Naive thymus-derived CD8-positive, alpha-beta T cell (primary cell): ENCODE measurements at regions not wholly inside any gene's neighbourhood (a gene's known extent, or its start where the extent isn't known, plus 50 kb on each side); places are given as distances from the start of the nearest gene placed in this dataset.

Experiments
- ATAC-seq, 2 donors: fragments of 150-1000 bp; cut with Tn5 transposase in 1 of 2; sonication (Bioruptor Pico), chemical (Tn5 transposase) in 1 of 2; 1 replicate in 1 of 2; 2 replicates in 1 of 2; pipeline ENCODE4 v1.10.0; 2021; ENCODE audit warnings: mild to moderate bottlenecking in 2 of 2, moderate library complexity in 2 of 2
- POLR2A ChIA-PET: fragments of 350-600 bp; sonication (Branson Sonifier 250); formaldehyde crosslinking; loops from one replicate; lab custom pipeline; 2021; ENCODE audit warnings: antibody characterized with exemption; lab: Charles Lee
- DNase-seq, 10 donors: peaks; one replicate each; pipeline versions ENCODE4 v3.0.0 to v3.0.0-alpha.2; 2020 to 2022
- H3K27ac Mint-ChIP-seq, 10 donors: one replicate each; pipeline ENCODE4 v1.8.0; 2020 to 2022; ENCODE audit warnings: mild to moderate bottlenecking in 10 of 10, mixed read lengths in 10 of 10, moderate library complexity in 4 of 10, inconsistent platforms in 1 of 10
- H3K27me3 Mint-ChIP-seq, 5 donors: one replicate each; pipeline ENCODE4 v1.8.0; 2021 to 2022; ENCODE audit warnings: mixed read lengths in 5 of 5
- H3K36me3 Mint-ChIP-seq, 3 donors: one replicate each; pipeline ENCODE4 v1.8.0; 2020 to 2022; ENCODE audit warnings: mixed read lengths in 3 of 3, mild to moderate bottlenecking in 2 of 3, inconsistent platforms in 1 of 3
- H3K4me1 Mint-ChIP-seq, 4 donors: one replicate each; pipeline ENCODE4 v1.8.0; 2021 to 2022; ENCODE audit warnings: mixed read lengths in 4 of 4
- H3K4me3 Mint-ChIP-seq, 10 donors: one replicate each; pipeline ENCODE4 v1.8.0; 2020 to 2022; ENCODE audit warnings: mild to moderate bottlenecking in 10 of 10, mixed read lengths in 10 of 10, moderate library complexity in 6 of 10, inconsistent platforms in 1 of 10
- H3K9me3 Mint-ChIP-seq, 9 donors: one replicate each; pipeline ENCODE4 v1.8.0; 2020 to 2022; ENCODE audit warnings: mixed read lengths in 9 of 9, mild to moderate bottlenecking in 3 of 9, inconsistent platforms in 1 of 9, moderate library complexity in 1 of 9

DNA sequence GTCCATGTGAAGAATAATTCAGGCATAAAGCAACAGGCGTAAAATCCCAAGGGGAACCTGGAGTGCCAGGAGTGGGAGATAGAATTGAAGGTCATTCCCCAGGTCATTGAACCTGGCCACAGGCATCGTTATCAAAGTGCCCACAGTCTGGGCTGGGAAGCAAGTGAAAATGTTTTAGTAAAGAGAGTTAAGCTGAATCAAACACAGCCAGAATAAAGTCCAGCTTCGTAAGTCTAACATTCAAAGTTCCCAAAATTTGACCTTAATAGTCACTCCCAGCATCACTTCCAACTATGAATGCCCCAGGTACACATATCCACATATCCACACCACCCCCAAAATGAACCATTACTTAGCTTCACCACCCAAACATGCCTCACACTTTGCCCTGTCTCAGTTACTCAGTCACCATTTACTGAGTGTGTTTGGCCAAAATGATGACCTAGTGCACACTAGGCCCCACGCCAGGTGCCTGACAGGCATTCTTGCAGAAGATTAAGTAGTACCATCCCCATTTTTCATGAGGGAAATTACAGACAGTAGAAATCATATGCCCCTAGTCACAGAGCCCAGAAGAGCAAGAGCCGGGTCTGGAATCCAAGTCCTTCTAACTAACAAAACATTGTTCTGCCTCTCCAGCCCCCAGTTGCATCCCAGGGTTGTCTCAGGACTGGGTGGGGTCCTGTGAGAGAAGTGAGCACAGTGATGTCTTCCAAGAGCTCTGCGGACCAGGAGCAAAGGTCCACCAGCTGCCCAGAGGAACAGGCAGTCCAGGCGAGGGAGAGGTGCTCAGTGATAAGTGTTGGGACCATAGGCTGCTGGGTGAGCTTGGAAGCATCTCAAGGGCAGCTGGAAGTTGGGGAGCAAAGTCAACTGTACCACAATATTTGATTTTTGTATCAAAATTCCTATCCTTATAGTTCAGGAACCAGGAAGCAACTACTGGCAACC lies 65.2 kb upstream of the MYCN start:
- peaks cover 0 to 23% (median 6%) of the 10 kb centered on the region in 5 donors for H3K27me3 Mint-ChIP-seq
- H3K9me3 Mint-ChIP-seq, result peaks cover 0 to 14% (median 8%) of the 10 kb centered on the region in 9 donors
- POLR2A ChIA-PET, result no interaction called here
- H3K27ac Mint-ChIP-seq, result no peak overlapping the region
- no peak for DNase-seq
- no peak overlapping the region for H3K4me3 Mint-ChIP-seq
- peaks cover 0 to 6% (median 0%) of the 10 kb centered on the region in 3 donors for H3K36me3 Mint-ChIP-seq
- no peak for ATAC-seq
- no peaks in the 10 kb centered on the region for H3K4me1 Mint-ChIP-seq

GRCh38 chr2:15875969-15876705 lies 64.2 kb upstream of the MYCN start:
- POLR2A ChIA-PET, result no interaction called here
- Mint-ChIP-seq H3K27me3 (peaks cover 0 to 23% (median 8%) of the 10 kb centered on the region in 5 donors), H3K27ac (no peak overlapping the region), H3K9me3 (peaks cover 0 to 18% (median 8%) of the 10 kb centered on the region in 9 donors), H3K36me3 (peaks cover 0 to 6% (median 0%) of the 10 kb centered on the region in 3 donors), H3K4me3 (no peak overlapping the region), H3K4me1 (no peaks in the 10 kb centered on the region)
- no peak for ATAC-seq
- no peak for DNase-seq

DNA sequence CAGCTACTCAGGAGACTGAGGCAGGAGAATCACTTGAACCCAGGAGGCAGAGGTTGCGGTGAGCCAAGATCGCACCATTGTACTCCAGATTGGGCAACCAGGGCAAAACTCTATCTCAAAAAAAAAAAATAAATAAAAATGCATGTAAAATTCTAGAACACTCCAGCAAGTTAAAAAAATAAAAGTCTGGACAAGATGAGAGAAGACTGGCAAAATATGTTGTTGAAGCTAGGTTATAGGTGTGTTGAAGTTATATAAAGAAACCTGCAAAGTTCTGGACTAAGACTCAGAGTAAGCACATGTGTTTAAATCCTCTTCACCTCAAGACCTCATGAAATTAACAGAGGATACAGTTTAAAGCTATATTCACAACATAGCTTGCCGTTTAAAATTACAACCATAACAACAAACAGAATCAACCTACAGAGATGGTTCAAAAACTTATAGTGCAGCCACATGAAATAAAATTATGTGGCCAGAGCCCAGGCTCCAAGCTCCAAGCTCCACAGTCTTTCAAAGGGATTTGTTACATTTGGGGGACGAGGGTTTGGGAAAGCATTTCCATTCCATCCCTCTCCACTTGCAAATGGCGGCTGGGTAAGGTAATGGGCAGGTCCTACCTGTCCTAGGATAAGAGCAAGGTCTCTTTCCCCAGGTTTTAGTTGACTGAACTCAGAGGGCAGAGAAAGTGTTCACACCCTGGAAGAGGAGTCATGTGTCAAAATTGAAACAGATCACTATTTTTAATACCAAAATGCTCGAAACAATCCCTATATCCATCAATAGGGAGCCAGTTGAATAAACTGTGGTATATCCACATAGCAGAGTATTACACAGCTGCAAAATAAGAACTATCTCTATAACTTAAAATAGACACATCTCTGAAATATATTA lies 59.9 kb upstream of the MYCN start:
- POLR2A ChIA-PET, result no interaction called here
- DNase-seq (no peak), ATAC-seq (no peak)
- H3K9me3 Mint-ChIP-seq, result peaks cover 0 to 18% (median 8%) of the 10 kb centered on the region in 9 donors
- peaks cover 0 to 6% (median 0%) of the 10 kb centered on the region in 3 donors for H3K36me3 Mint-ChIP-seq
- no peak overlapping the region for H3K27ac Mint-ChIP-seq
- H3K4me1 Mint-ChIP-seq, result no peaks in the 10 kb centered on the region
- no peak overlapping the region for H3K4me3 Mint-ChIP-seq
- peaks cover 0 to 3% (median under 1%) of the 10 kb centered on the region in 5 donors for H3K27me3 Mint-ChIP-seq

GRCh38 chr2:15881120-15881433 lies 59.3 kb upstream of the MYCN start:
- Mint-ChIP-seq H3K27ac (no peak overlapping the region), H3K4me1 (no peaks in the 10 kb centered on the region), H3K27me3 (peaks cover 0 to 3% (median 0%) of the 10 kb centered on the region in 5 donors), H3K9me3 (peaks cover 0 to 18% (median 8%) of the 10 kb centered on the region in 9 donors), H3K4me3 (no peak overlapping the region), H3K36me3 (peaks cover 0 to 6% (median 0%) of the 10 kb centered on the region in 3 donors)
- DNase-seq (no peak), ATAC-seq (no peak)
- POLR2A ChIA-PET, result no interaction called here

- H3K27me3 Mint-ChIP-seq, result peaks cover 0 to 3% (median 0%) of the 10 kb centered on the region in 5 donors
- H3K27ac Mint-ChIP-seq, result no peak overlapping the region
- H3K9me3 Mint-ChIP-seq, result peaks cover 0 to 13% (median 3%) of the 10 kb centered on the region in 9 donors
- no peak for ATAC-seq
- H3K4me3 Mint-ChIP-seq, result no peak overlapping the region
- no peak for DNase-seq
- no peaks in the 10 kb centered on the region for H3K4me1 Mint-ChIP-seq
- POLR2A ChIA-PET, result no interaction called here
- H3K36me3 Mint-ChIP-seq, result peaks cover 0 to 3% (median 0%) of the 10 kb centered on the region in 3 donors
Observed at GRCh38 chr2:15881676-15882075, 58.7 kb upstream of the MYCN start.

DNA sequence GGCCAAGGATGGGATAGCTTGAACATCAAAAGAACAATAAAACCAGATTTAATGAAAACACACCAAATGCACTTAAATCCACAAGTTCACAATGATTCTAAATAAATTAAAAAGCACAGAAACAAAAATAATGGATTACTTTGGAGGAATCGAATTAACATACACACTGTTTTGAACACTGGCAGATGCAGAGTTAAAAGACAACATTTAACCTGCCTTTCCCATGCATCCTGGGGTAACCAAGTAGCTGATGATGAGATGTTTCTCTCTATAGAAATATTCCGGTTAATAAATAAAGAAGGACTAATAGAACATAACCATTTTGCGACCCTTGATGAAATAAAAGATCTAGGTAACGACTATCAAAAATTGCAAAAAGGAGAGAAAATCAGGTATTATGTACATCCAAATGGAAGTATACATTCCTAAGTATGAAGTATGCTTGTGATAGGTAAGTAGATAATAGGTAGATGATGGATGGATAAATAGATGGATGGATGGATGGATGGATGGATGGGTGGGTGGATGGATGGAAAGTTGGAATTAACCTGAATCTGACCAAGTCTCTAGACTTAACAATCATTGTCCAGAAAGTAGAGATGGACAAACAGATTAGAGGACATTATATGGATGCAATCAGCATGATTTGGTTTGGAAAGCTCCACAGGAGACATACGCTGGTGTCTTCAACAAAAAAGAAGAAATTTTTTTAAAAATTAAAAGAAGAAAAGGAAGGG lies 57.4 kb upstream of the MYCN start:
- no peak for DNase-seq
- H3K9me3 Mint-ChIP-seq, result peaks cover 0 to 5% (median 0%) of the 10 kb centered on the region in 9 donors
- H3K36me3 Mint-ChIP-seq, result no peaks in the 10 kb centered on the region
- H3K27ac Mint-ChIP-seq, result no peak overlapping the region
- POLR2A ChIA-PET, result interaction anchor here (0.7 kb wide), 1 partner anchor 797 kb away, joined by 4 read pairs; no protein-coding TSS in a partner anchor
- peaks cover 0 to 3% (median 0%) of the 10 kb centered on the region in 5 donors for H3K27me3 Mint-ChIP-seq
- no peak overlapping the region for H3K4me3 Mint-ChIP-seq
- no peaks in the 10 kb centered on the region for H3K4me1 Mint-ChIP-seq
- no peak for ATAC-seq

DNA sequence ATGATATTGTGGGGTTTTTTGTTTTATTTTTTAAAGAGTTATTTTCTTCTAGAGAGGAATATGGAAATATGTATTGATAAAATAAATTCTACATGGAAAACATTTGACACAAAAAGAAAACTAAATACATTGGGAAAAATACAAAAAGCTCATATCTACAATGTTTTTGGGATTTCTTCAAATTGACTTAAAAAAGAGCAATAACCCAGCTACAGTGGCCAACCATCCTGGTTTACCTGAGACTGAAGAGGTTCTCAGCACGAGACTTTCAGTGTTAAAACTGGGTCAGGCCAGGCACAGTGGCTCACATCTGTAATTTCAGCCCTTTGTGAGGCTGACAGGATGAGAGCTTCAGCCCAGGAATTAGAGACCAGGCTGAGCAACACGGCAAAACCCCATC lies 56.7 kb upstream of the MYCN start:
- no peak overlapping the region for H3K4me3 Mint-ChIP-seq
- no peaks in the 10 kb centered on the region for H3K4me1 Mint-ChIP-seq
- peaks cover 0 to 6% (median 2%) of the 10 kb centered on the region in 5 donors for H3K27me3 Mint-ChIP-seq
- no peak overlapping the region for H3K27ac Mint-ChIP-seq
- H3K36me3 Mint-ChIP-seq, result no peaks in the 10 kb centered on the region
- POLR2A ChIA-PET, result no interaction called here
- no peak for DNase-seq
- ATAC-seq, result no peak
- peaks cover 0 to 5% (median 0%) of the 10 kb centered on the region in 9 donors for H3K9me3 Mint-ChIP-seq

DNA sequence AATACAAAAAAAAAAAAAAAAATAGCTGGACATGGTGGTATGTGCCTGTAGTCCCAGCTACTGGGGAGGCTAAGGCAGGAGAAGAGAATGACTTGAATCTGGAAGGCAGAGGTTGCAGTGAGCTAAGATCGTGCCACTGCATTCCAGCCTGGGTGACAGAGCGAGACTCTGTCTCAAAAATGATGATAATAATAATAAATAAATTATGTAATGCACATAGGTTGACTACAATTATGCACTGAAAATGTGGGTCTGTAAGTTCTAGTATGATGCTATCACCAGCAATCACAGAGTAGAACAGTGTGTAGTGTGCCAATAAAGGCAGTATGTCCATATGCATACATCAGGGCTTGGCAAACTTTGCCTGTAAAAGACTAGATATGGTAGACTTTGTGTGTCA lies 55.6 kb upstream of the MYCN start:
- Mint-ChIP-seq H3K4me1 (no peaks in the 10 kb centered on the region), H3K27me3 (peaks cover 0 to 6% (median 2%) of the 10 kb centered on the region in 5 donors), H3K9me3 (peaks cover 0 to 5% (median 0%) of the 10 kb centered on the region in 9 donors), H3K27ac (no peak overlapping the region), H3K4me3 (no peak overlapping the region), H3K36me3 (no peaks in the 10 kb centered on the region)
- no peak for DNase-seq
- no peak for ATAC-seq
- POLR2A ChIA-PET, result no interaction called here

- Mint-ChIP-seq H3K4me3 (no peak overlapping the region), H3K4me1 (no peaks in the 10 kb centered on the region), H3K27ac (no peak overlapping the region), H3K36me3 (no peaks in the 10 kb centered on the region), H3K9me3 (no peaks in the 10 kb centered on the region), H3K27me3 (peaks cover 0 to 15% (median 2%) of the 10 kb centered on the region in 5 donors)
- ATAC-seq (no peak), DNase-seq (no peak)
- POLR2A ChIA-PET, result no interaction called here
Observed at GRCh38 chr2:15886231-15886630, 54.1 kb upstream of the MYCN start.

- H3K4me3 Mint-ChIP-seq, result no peak overlapping the region
- H3K27ac Mint-ChIP-seq, result no peak overlapping the region
- no peaks in the 10 kb centered on the region for H3K4me1 Mint-ChIP-seq
- peaks cover 0 to 24% (median 4%) of the 10 kb centered on the region in 5 donors for H3K27me3 Mint-ChIP-seq
- POLR2A ChIA-PET, result no interaction called here
- H3K36me3 Mint-ChIP-seq, result no peaks in the 10 kb centered on the region
- ATAC-seq, result no peak
- no peaks in the 10 kb centered on the region for H3K9me3 Mint-ChIP-seq
- no peak for DNase-seq
Observed at GRCh38 chr2:15889442-15890123, 50.8 kb upstream of the MYCN start.

DNA sequence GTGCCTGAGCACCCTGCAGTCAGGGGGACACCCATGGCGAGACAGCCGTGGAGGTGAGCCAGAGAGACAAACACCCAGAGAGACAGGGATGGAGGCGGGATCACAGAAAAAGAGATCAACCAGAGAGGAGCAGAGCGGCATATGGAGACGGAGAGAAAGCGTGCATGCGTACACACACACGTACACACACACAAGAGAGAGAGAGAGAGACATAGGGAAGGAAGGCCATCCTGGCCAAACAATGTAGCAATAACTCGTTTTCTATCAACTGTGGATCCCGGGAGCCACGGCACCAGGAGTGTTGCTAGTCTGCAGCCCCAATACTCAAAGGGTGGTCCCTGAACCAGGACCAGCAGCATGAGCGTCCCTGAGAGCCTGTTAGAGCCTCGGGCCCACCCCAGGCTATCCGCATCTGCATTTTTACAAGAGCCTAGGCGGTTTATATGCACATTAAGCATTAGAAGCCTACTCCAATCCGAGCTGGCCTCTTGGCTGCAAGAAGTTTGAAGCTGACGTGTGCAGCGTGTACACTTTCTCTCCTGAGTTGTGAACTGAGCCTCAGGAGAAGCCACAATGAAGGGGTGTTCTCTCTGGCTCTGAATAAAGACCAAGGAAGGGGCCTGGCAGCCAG lies 50.1 kb upstream of the MYCN start:
- H3K4me3 Mint-ChIP-seq, result no peak overlapping the region
- DNase-seq (no peak), ATAC-seq (no peak)
- no peak overlapping the region for H3K27ac Mint-ChIP-seq
- H3K36me3 Mint-ChIP-seq, result no peaks in the 10 kb centered on the region
- H3K9me3 Mint-ChIP-seq, result no peaks in the 10 kb centered on the region
- H3K4me1 Mint-ChIP-seq, result no peaks in the 10 kb centered on the region
- POLR2A ChIA-PET, result no interaction called here
- peaks cover 0 to 21% (median 4%) of the 10 kb centered on the region in 5 donors for H3K27me3 Mint-ChIP-seq
